GM12878 (cell line): ENCODE measurements at regions not wholly inside any gene's neighbourhood (a gene's known extent, or its start where the extent isn't known, plus 50 kb on each side); places are given as distances from the start of the nearest gene placed in this dataset.

Source experiments
- ATAC-seq: fragments of 200-7000 bp; cut with Tn5 transposase; 3 replicates; pipeline ENCODE4 v1.9.1; 2020; ENCODE audit warnings: mild to moderate bottlenecking, moderate library complexity
- BruUV-seq: library from RNA; stranded (reverse); fragments of 400-500 nt; replicated peaks from 2 replicates; lab custom pipeline; 2021; lab: Mats Ljungman, UMichigan
- CTCF ChIA-PET: fragments of 300-600 bp; sonication (Branson Sonifier 250); formaldehyde crosslinking; extraction: SDS; loops from one replicate; lab custom pipeline; 2021; ENCODE audit warnings: inconsistent platforms; lab: Yijun Ruan, JAX
- POLR2A ChIA-PET: fragments of 350-600 bp; formaldehyde crosslinking; extraction: SDS; loops from one replicate; lab custom pipeline; 2021; ENCODE audit warnings: inconsistent platforms; lab: Charles Lee
- RAD21 ChIA-PET: fragments of 300-600 bp; sonication (Branson Sonifier 250); formaldehyde crosslinking; loops from one replicate; lab custom pipeline; 2023; ENCODE audit warnings: antibody characterized with exemption; ENCODE audit not compliant: unreplicated experiment; lab: Charles Lee
- SMC1A ChIA-PET: fragments of 300-600 bp; sonication (Branson Sonifier 250); formaldehyde crosslinking; loops from one replicate; lab custom pipeline; 2023; ENCODE audit not compliant: unreplicated experiment, uncharacterized antibody; lab: Charles Lee
- DNase-seq: peaks from one replicate; pipeline ENCODE4 v3.0.0-alpha.2; 2011; ENCODE audit warnings: low read depth, low spot score
- FAIRE-seq: peaks from 3 replicates; lab custom pipeline; 2011; peaks lifted over from hg19 to GRCh38; lab: Jason Lieb, UNC
- H2AFZ ChIP-seq: 2 replicates; pipeline ENCODE4 v1.6.0; 2011; ENCODE audit warnings: low read depth, low read length, control low read depth; ENCODE audit not compliant: control insufficient read depth
- H3K27ac ChIP-seq: 2 replicates; pipeline ENCODE4 v1.5.1; 2011; ENCODE audit warnings: control low read depth; ENCODE audit not compliant: control insufficient read depth, insufficient read depth
- H3K27me3 ChIP-seq, 2 experiments: replicated peaks in 1 of 2; 2 replicates each; pipeline versions ENCODE4 v1.6.0 to v1.6.1; 2011; ENCODE audit warnings: low read length in 1 of 2; ENCODE audit not compliant: control insufficient read depth in 2 of 2, insufficient read depth in 2 of 2
- H3K36me3 ChIP-seq, 2 experiments: 2 replicates each; pipeline ENCODE4 v1.5.1; 2011; ENCODE audit warnings: low read length in 1 of 2; ENCODE audit not compliant: control insufficient read depth in 2 of 2, insufficient read depth in 2 of 2
- H3K4me1 ChIP-seq: 2 replicates; pipeline ENCODE4 v1.6.1; 2011; ENCODE audit warnings: mild to moderate bottlenecking, low read length, moderate library complexity, mixed read lengths; ENCODE audit not compliant: control insufficient read depth, insufficient read depth
- H3K4me2 ChIP-seq: 2 replicates; pipeline ENCODE4 v1.6.0; 2011; ENCODE audit warnings: control low read depth; ENCODE audit not compliant: control insufficient read depth, insufficient read depth
- H3K4me3 ChIP-seq: fragments of 200-600 bp; sonication (generic); 2 replicates; pipeline ENCODE4 v1.5.1; 2016
- H3K79me2 ChIP-seq: 2 replicates; pipeline ENCODE4 v1.6.0; 2011; ENCODE audit warnings: low read length; ENCODE audit not compliant: control insufficient read depth, insufficient read depth
- H3K9ac ChIP-seq: 2 replicates; pipeline ENCODE4 v1.8.0; 2011; ENCODE audit warnings: low read length, control low read depth, mixed read lengths; ENCODE audit not compliant: control insufficient read depth, insufficient read depth
- H3K9me3 ChIP-seq: replicated peaks from 3 replicates; pipeline ENCODE4 v1.5.1; 2011; ENCODE audit warnings: mild to moderate bottlenecking, low read length; ENCODE audit not compliant: control insufficient read depth, insufficient read depth
- H4K20me1 ChIP-seq: 2 replicates; pipeline ENCODE4 v1.6.0; 2011; ENCODE audit not compliant: control insufficient read depth, insufficient read depth
- BHLHE40 ChIP-seq, 2 experiments: fragments of 450-650 bp in 1 of 2; IDR thresholded peaks; 2 replicates each; pipeline ENCODE4 v1.6.1; 2011 to 2017; ENCODE audit warnings: low read depth in 2 of 2, borderline replicate concordance in 1 of 2, improper control_type of control experiment in 1 of 2, low read length in 1 of 2, mild to moderate bottlenecking in 1 of 2
- BMI1 ChIP-seq: fragments of 450-650 bp; IDR thresholded peaks from 2 replicates; pipeline ENCODE4 v1.6.1; 2016; ENCODE audit warnings: mild to moderate bottlenecking, moderate library complexity, borderline replicate concordance
- E4F1 ChIP-seq: fragments of 450-650 bp; IDR thresholded peaks from 2 replicates; pipeline ENCODE4 v1.6.1; 2018; ENCODE audit warnings: borderline replicate concordance, mild to moderate bottlenecking; ENCODE audit not compliant: partially characterized antibody
- GATAD2B ChIP-seq: fragments of 450-650 bp; conservative IDR thresholded peaks from 2 replicates; pipeline ENCODE4 v1.6.1; 2017; ENCODE audit warnings: low read depth, mild to moderate bottlenecking, moderate library complexity
- HSF1 ChIP-seq: fragments of 150-350 bp; IDR thresholded peaks from 2 replicates; pipeline ENCODE4 v1.6.1; 2014; ENCODE audit warnings: mild to moderate bottlenecking, low read depth, low read length
- IKZF1 ChIP-seq: fragments of 450-650 bp; conservative IDR thresholded peaks from 2 replicates; pipeline ENCODE4 v1.6.1; 2017; ENCODE audit warnings: antibody characterized with exemption, mild to moderate bottlenecking
- IKZF2 ChIP-seq, 2 experiments: fragments of 450-650 bp; IDR thresholded peaks; 2 replicates each; pipeline ENCODE4 v1.6.1; 2017; ENCODE audit warnings: mild to moderate bottlenecking in 2 of 2, moderate library complexity in 2 of 2
- MEF2B ChIP-seq: fragments of 450-650 bp; IDR thresholded peaks from 2 replicates; pipeline ENCODE4 v1.6.1; 2018; ENCODE audit warnings: mild to moderate bottlenecking, moderate library complexity; ENCODE audit not compliant: partially characterized antibody, poor library complexity, severe bottlenecking
- MTA2 ChIP-seq: fragments of 450-650 bp; IDR thresholded peaks from 2 replicates; pipeline ENCODE4 v1.6.1; 2016; ENCODE audit warnings: low read depth, mild to moderate bottlenecking, moderate library complexity
- PAX5 ChIP-seq: IDR thresholded peaks from 2 replicates; pipeline ENCODE4 v1.6.1; 2011; ENCODE audit warnings: low read depth, low read length, borderline replicate concordance
- SMARCA5 ChIP-seq: fragments of 450-650 bp; IDR thresholded peaks from 2 replicates; pipeline ENCODE4 v1.6.1; 2017; ENCODE audit warnings: mild to moderate bottlenecking
- SUPT20H ChIP-seq: IDR thresholded peaks from 2 replicates; pipeline ENCODE4 v1.6.1; 2011; ENCODE audit warnings: low read depth, mild to moderate bottlenecking, low read length, moderate library complexity, borderline replicate concordance; ENCODE audit not compliant: control insufficient read depth
- USF1 ChIP-seq: IDR thresholded peaks from 2 replicates; pipeline ENCODE4 v1.6.1; 2011; ENCODE audit warnings: borderline replicate concordance, low read depth, mild to moderate bottlenecking, moderate library complexity, mixed read lengths, low read length; ENCODE audit not compliant: insufficient read depth; ENCODE audit errors: extremely low read length
- ZBED1 ChIP-seq: IDR thresholded peaks from 2 replicates; pipeline ENCODE4 v1.6.1; 2016; ENCODE audit warnings: borderline replicate concordance
- ZNF24 ChIP-seq: fragments of 450-650 bp; IDR thresholded peaks from 2 replicates; pipeline ENCODE4 v1.6.1; 2017; ENCODE audit warnings: antibody characterized with exemption, mild to moderate bottlenecking
- WGBS: methylation state at CpG from one replicate; pipeline ENCODE4 v1.1.6; 2016; ENCODE audit warnings: low lambda C conversion rate; ENCODE audit not compliant: insufficient replicate concordance, insufficient coverage; ENCODE audit errors: missing lambda C conversion rate; 5-methylcytosine and 5-hydroxymethylcytosine counted together
- in situ Hi-C: fragments of 300-500 bp; cut with MboI; formaldehyde crosslinking; loops from 9 replicates; pipeline ENCODE4 v1.14.3; 2018; ENCODE audit warnings: mixed read lengths
- intact Hi-C: fragments of 100-400 bp; cut with micrococcal nuclease; formaldehyde crosslinking; loops from one replicate; pipeline ENCODE4 v1.14.2; 2022; ENCODE audit not compliant: unreplicated experiment

GRCh38 chr5:116374434-116374852 lies 200.2 kb downstream of the SEMA6A start (continued):
- TF ChIP-seq HSF1 = no peak
- peak in 1 of 2 experiments; percentile 14; a peak in 1 of 4 replicates for TF ChIP-seq BHLHE40 (IDR thresholded peaks at IDR 0.05; ENCODE audit: borderline replicate concordance in 1 of 2, low read depth in 2 of 2, low read length in 1 of 2)
- peak; percentile 56; the same call in 1 of the 2 replicates for TF ChIP-seq GATAD2B
- no peak for TF ChIP-seq E4F1

- H3K9me3 ChIP-seq = no peaks in the 10 kb centered on the region
- H3K36me3 ChIP-seq = no peaks in the 10 kb centered on the region
- H3K79me2 ChIP-seq = no peaks in the 10 kb centered on the region
- H3K4me1 ChIP-seq = peaks cover 7% of the 10 kb centered on the region
- no peak overlapping the region for H3K9ac ChIP-seq
- DNase-seq = peak; percentile 53
- no peak overlapping the region for H3K4me3 ChIP-seq
- SMC1A ChIA-PET = interaction anchor here (0.8 to 12.0 kb wide), 25 partner anchors 8 to 297 kb away, joined by 3 to 307 read pairs (median 5); no protein-coding TSS in a partner anchor
- POLR2A ChIA-PET = interaction anchor here (0.7 to 11.3 kb wide), 4 partner anchors 8 to 296 kb away, joined by 3 to 98 read pairs (median 7); no protein-coding TSS in a partner anchor
- no TSS peak for BruUV-seq
- in situ Hi-C loops (no loop called here), intact Hi-C loops (loop anchor here (5.0 kb wide), 1 partner anchor 204 kb away; no protein-coding TSS in a partner anchor)
- FAIRE-seq = no peak
- no peak overlapping the region for H3K27ac ChIP-seq
- peak; percentile 64 for ATAC-seq
- no peaks in the 10 kb centered on the region for H4K20me1 ChIP-seq
- RAD21 ChIA-PET = interaction anchor here (1.0 to 9.4 kb wide), 12 partner anchors 8 to 297 kb away, joined by 3 to 229 read pairs (median 6); partner anchors contain the start of gene SEMA6A
- CTCF ChIA-PET = interaction anchor here (1.1 to 9.2 kb wide), 8 partner anchors 15 to 235 kb away, joined by 3 to 101 read pairs (median 4); no protein-coding TSS in a partner anchor
- 94% methylated on average over 1 of the region's 1 CpG for WGBS
- H2AFZ ChIP-seq = no peak overlapping the region
- H3K27me3 ChIP-seq = no peaks in the 10 kb centered on the region
- H3K4me2 ChIP-seq = no peak overlapping the region
- TF ChIP-seq PAX5 = no peak
- peak; percentile 88 for TF ChIP-seq MTA2
- peak; percentile 48; the same call in 1 of the 2 replicates for TF ChIP-seq BMI1
- TF ChIP-seq USF1 = no peak
- TF ChIP-seq SMARCA5 = 0 out of 2 replicates have a peak, but pooled peaks have one; percentile 33
- peak; percentile 83 for TF ChIP-seq IKZF1
- peak; percentile 54 for TF ChIP-seq MEF2B
- TF ChIP-seq IKZF2 (IDR thresholded peaks at IDR 0.05) = peak; percentile 81 to 82; a peak in 2 of 4 replicates
- TF ChIP-seq SUPT20H = no peak
- no peak for TF ChIP-seq ZBED1
- peak; percentile 14; the same call in 1 of the 2 replicates for TF ChIP-seq ZNF24
These were observed 201.6 kb downstream of the SEMA6A start for GRCh38 chr5:116372931-116373597.
